ENCODE measurements at regions not wholly inside any gene's neighbourhood (a gene's known extent, or its start where the extent isn't known, plus 50 kb on each side); places are given as distances from the start of the nearest gene placed in this dataset.

- no peak for TF ChIP-seq CTCF (conservative IDR thresholded peaks at IDR 0.05)
- no peak for TF ChIP-seq ZFX (IDR thresholded peaks at IDR 0.05)
Observed at GRCh38 chr13:48902368-48902767, 73.3 kb upstream of the FNDC3A start.

GRCh38 chr13:48904668-48905290 is 70.9 kb upstream of the FNDC3A start:
- TF ChIP-seq ZFX (IDR thresholded peaks at IDR 0.05): no peak
- TF ChIP-seq CTCF (conservative IDR thresholded peaks at IDR 0.05): no peak
- H3K27ac ChIP-seq: no peak overlapping the region

More at GRCh38 chr13:48902368-48902767, 73.3 kb upstream of the FNDC3A start:
- no peak overlapping the region for H3K27ac ChIP-seq

- TF ChIP-seq CTCF (conservative IDR thresholded peaks at IDR 0.05) (no peak), ZFX (IDR thresholded peaks at IDR 0.05) (no peak)
- no peak overlapping the region for H3K27ac ChIP-seq
Observed at GRCh38 chr13:48906200-48906599, 69.5 kb upstream of the FNDC3A start.

- no peak for TF ChIP-seq CTCF (conservative IDR thresholded peaks at IDR 0.05)
- no peak for TF ChIP-seq ZFX (IDR thresholded peaks at IDR 0.05)
- no peak overlapping the region for H3K27ac ChIP-seq
Observed at GRCh38 chr13:48908381-48909055, 67.2 kb upstream of the FNDC3A start.

GRCh38 chr13:48909056-48909389 is 66.7 kb upstream of the FNDC3A start:
- no peak for TF ChIP-seq ZFX (IDR thresholded peaks at IDR 0.05)
- no peak overlapping the region for H3K27ac ChIP-seq

- H3K27ac ChIP-seq: no peak overlapping the region
- TF ChIP-seq CTCF (conservative IDR thresholded peaks at IDR 0.05) (no peak), ZFX (IDR thresholded peaks at IDR 0.05) (no peak)
Observed at GRCh38 chr13:48910686-48911085, 65.0 kb upstream of the FNDC3A start.

- TF ChIP-seq ZFX (IDR thresholded peaks at IDR 0.05): no peak
- no peak overlapping the region for H3K27ac ChIP-seq
Observed at GRCh38 chr13:48919751-48920150, 56.0 kb upstream of the FNDC3A start.

GRCh38 chr13:48920730-48921129 is 55.0 kb upstream of the FNDC3A start:
- no peak overlapping the region for H3K27ac ChIP-seq
- no peak for TF ChIP-seq CTCF (conservative IDR thresholded peaks at IDR 0.05)
- TF ChIP-seq ZFX (IDR thresholded peaks at IDR 0.05): no peak
